ENCODE measurements at regions not wholly inside any gene's neighbourhood (a gene's known extent, or its start where the extent isn't known, plus 50 kb on each side); places are given as distances from the start of the nearest gene placed in this dataset.
A peak's percentile ranks its signal among the peaks of the same experiment; 100 is the strongest.
"Not testable (repeated sequence)": the region's sequence is repeated elsewhere in the genome, so short reads cannot be mapped to it uniquely, and the experiment has no call there.

DNA sequence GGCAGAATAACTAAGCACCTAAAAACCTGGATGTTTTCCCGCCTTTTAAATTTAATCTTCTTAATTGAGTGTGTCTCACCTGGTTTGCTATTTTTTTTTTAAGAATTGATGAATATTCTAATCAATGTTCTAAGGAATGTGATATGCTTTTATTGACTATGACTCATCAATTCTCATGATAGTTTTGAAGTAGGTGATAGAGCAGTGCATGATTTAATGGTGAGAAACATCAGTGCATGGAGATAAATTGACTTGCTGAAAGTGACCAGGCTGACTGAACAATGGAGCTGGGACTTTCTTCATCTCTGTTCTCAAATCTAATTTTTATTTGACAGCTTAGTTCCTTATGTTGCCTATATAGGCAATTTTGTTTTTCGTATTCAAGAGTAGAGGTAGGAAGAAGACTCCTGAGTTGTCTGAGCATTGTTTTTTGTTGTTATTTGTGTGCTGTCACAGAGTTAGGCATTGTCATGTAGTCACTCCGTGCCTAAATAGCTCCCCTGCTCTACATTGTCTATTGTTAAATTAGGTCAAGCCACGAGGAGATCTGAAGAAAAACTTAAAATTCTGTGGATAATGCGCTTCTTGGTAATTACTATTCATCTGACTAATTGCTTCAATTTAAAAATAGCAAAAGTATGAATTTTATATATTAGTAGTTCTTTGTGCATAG lies 59.0 kb upstream of the NUTM2F start:
- DNase-seq: not testable (repeated sequence)

DNA sequence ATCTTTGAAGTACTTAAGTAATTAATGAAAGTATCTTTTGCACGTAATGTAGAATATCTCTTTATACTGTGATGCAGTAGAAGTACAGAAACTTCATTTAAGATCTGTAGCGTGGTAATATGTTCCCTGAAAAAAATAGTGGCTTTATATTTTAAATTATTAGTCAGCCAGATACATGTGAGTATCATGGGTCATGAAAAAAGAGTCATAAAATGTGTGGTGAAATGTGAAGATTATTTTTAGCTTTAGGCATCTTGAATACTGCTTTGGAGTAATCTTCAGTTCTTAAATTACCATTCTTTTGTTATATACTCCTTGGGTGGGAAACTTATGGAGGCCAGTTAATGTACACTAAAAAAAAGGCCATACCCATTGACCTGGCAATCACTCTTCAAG lies 59.6 kb upstream of the NUTM2F start:
- not testable (repeated sequence) for DNase-seq

DNA sequence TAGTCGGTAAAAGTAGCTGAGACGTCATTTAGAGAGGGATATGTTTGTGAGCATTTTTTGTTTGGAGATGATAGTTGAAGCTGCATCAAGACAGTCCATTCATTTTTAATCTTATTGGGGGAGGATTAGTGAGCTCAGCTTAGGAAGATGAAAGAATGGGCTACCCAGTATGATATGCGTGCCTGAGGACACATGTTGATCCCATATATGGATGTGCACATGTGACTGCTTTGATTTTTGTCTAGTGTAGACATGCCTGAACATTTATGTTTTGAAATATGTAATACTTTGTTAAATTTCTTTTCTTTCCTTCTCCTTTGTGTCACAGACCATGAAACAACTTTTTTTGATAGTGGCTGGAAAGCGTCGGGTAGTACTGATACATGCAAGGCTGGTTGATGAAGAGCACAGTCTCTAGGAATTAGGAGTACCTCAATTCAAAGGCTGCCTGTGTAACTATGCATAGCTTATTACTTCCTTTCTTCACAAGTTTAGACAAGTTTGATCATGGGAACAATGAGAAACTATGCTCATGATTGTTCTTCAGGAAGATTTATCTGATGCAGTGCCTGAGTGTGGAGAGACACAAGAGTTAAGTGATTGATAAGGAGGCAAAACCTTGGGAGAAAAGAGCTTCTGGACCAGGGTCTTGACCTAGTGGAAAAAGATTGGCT lies 62.1 kb upstream of the NUTM2F start:
- not testable (repeated sequence) for DNase-seq

DNA sequence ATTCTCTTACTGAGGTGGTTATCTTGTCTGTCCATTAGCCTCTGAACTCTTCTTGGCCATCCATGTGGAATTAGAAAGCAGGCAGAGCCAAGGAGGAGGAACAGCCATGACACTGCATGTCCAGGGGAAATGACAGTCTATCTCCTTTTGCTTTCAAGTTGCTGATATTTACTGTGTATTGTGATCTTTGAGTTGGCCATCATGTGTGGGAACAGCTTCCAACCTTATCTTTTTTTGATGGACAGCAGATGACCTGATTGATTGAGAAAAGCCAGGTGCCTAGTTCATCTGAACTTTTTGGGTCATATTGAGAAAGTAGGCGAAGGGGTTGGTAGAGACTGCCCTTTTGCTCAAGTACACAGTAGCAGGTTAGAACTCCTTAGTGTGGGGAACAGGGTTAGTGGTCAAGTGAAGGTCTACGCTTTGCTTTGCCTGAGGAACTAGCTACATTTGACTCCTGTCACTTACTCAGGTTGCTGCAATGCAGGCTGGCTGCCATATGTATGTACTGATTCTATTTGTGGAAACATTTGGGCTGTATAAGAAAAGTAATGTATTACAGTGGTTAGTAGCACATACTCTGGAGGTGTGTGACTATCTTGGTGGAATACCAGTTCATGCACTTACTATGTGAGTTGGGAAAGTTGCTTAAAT lies 64.7 kb upstream of the NUTM2F start:
- not testable (repeated sequence) for DNase-seq

DNA sequence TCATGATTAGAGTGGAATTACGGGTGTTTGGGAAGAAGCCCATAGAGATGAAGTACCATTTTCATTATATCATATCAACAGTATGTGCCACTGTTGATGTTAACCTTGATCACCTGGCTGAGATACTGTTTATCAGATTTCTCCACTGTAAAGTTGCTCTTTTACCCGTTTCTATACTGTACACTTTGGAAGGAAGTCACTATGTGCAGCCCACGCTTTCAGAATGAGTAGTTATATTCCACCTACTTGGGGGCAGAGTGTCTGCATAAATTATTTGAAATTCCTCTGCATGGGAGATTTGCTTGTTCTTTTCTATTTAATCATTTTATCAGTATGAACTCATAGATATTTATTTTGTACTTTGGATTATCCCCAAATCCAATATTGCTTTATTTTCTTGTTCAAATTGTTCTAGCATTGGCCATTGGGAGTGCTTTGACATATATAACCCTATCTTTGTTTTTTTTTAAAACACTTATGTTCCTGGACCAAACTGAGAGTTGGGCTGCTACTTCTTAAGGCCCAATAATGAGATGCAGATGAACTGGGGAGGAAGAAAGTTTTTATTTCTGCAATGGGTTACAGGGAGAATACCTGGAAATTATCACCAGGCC lies 69.4 kb upstream of the NUTM2F start:
- not testable (repeated sequence) for DNase-seq

DNA sequence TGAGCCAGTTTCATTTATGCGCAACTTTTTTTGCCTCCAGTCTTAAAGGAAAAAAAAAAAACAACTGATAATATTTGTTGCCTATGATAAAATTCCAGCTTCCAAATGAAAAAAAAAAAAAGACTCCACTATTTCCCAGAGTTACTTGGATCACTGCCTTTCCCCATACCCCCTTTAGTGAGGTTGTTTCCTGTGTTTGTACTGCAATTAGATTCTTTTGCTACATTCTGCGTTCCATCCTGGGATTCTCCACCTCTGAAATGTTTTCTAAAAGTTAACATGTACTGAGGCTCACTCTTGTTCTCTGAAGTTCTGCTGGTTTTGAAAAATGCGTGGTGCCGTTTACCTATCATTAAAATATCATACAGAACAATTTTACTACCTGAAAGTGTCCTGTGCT lies 72.0 kb upstream of the NUTM2F start:
- not testable (repeated sequence) for DNase-seq

DNA sequence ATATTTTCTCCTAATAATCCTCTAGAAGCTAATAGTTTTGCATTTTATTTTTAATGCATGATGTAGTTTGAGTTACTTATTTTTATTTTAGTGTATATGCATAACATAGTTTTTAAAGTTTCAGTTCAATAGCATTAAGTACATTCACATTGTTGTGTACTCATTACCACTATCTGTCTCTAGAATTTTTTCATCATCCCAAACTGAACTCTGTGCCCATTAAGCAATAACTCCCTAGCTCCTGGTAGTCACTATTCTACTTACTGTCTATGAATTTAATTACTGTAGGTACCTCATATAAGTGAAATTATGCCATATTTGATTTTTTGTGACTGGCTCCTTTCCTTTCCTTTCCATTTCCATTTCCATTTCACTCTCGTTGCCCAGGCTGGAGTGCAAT lies 74.4 kb upstream of the NUTM2F start:
- DNase-seq: not testable (repeated sequence)

DNA sequence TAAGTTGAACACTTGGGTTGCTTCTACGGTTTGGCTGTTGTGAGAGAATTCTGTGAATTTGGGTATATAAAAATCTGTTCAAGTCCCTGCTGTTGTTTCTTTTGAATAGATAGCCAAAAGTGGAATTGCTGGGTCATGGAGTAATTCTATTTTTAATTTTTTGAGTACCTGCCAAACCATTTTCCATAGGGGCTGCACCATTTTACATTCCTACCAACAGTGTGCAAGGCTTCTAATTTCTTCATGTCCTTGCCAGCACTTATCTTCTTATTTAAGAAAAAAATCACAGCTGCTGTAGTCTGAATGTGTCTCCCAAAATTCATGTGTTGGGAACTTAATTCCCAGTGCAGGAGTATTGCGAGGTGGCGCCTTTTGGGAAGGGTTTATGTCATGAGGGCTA lies 75.1 kb upstream of the NUTM2F start:
- DNase-seq: not testable (repeated sequence)

DNA sequence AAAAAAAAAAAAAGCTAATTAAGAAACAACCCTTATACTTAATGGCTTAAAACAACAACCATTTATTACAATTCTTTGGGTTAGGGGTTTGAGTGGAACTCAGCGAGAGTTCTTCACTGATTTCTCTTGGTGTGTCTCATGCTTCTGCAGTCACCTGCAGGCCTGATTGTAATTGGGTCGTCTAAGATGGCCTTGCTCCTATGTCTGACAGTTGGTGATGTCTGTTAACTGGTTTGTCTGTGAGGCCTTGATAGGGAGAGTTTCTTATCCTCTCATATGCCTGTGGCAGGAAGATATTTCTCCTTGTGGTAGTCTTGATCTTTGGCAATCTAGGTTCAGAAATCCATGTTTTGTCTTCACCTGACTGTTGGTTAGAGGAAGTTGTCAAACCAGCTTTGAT lies 85.2 kb upstream of the NUTM2F start:
- DNase-seq: not testable (repeated sequence)

DNA sequence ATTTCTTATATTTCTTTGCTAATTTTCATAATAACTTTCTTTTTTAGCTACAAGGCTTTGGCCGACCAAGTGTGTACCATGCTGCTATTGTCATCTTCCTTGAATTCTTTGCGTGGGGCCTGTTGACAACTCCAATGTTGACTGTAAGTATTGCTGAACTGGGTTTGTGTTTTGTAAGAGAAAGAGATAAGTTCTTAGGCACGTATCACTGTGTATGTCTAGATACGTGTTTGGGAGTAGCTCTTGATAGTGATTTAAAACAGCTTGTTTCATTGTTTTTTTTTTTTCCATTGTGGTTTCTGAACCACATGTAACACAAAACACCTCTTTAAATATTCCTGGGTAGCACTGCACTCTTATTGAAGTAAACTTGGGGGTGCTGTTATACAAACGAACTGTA lies 86.7 kb upstream of the NUTM2F start:
- DNase-seq: not testable (repeated sequence)

DNA sequence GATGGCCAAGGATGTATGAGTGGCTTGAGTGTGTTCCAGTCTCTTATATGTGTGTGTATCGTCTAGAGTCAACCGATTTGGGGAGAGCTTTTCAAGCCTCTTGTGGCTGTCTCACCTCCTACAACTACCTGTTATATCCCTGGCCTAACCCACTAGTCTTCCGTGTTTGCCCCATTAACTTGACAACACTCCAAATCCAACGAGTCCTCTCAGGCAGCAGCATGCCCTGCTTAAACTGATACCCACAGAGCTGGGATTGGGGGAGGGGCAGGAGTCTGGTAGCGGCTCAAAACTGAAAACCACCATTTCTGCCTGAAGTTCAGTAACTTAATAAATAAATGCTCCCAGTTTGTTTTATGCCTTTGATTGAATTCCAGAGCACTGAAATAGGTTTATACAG lies 91.7 kb upstream of the NUTM2F start:
- not testable (repeated sequence) for DNase-seq

DNA sequence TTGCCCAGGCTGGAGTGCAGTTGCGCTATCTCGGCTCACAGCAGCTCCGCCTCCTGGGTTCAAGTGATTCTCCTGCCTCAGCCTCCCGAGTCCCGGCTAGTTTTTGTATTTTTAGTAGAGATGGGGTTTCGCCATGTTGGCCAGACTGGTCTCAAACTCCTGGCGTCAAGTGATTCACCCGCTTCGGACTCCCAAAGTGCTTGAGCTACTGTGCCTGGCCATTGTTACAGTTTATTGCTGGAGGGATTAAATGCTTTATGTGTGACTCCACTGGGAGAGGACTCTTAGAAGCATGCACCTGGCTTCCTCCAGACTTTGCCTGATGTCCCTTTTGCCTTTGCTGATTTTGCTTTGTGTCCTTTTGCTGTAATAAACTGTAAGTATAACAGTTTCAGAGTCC lies 93.5 kb upstream of the NUTM2F start:
- DNase-seq: not testable (repeated sequence)

DNA sequence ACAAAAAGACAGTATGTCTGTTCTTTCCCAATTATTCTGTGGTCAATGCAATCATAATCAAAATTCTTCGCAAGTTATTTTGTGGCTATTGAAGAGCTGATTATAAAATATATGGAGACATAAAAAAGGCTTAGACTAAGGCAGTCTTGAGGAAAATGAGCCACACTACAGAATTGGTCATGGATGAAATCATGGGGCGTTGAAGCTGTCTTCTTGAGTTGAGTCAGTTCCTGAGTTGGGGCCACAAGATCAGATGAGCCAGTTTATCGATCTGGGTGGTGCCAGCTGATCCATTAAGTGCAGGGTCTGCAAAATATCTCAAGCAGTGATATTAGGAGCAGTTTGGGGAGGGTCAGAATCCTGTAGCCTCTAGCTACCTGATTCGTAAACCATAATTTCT lies 96.9 kb upstream of the NUTM2F start:
- DNase-seq: not testable (repeated sequence)

DNA sequence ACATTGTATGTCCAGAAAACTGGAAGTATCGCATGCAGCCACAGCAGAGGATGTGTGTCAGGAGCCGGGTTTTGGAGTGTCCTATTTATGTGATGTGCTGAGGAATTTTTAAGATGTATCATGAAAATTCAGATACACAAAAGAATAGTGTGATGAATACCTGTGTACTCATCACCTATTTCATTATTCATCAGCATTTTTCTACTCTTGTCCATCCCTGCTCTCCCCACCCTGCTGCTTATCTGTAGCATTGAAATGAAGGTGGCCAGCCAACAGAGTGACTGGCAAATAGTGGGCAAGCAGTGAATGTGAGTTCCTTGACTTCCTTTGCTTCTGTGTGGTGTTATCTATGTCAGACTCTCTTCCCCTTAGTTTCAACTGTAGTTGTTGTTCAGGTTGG lies 108.7 kb upstream of the NUTM2F start:
- not testable (repeated sequence) for DNase-seq

DNA sequence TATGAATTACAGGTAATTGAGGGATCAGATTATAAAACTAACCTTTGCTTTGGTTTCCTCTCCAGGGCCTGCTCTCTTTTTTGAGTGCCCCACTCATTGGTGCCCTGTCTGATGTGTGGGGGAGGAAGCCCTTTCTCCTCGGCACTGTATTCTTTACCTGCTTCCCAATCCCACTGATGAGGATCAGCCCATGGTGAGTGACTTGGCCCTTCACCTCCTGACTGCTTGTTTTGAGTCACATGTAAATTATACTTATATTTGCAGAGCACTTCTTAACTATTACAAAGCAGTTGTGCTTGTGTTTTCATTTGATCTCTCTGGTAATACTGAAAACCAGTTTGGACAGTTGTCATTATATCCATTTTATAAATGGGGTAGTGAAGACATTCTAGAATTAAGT lies 109.9 kb upstream of the NUTM2F start:
- not testable (repeated sequence) for DNase-seq

DNA sequence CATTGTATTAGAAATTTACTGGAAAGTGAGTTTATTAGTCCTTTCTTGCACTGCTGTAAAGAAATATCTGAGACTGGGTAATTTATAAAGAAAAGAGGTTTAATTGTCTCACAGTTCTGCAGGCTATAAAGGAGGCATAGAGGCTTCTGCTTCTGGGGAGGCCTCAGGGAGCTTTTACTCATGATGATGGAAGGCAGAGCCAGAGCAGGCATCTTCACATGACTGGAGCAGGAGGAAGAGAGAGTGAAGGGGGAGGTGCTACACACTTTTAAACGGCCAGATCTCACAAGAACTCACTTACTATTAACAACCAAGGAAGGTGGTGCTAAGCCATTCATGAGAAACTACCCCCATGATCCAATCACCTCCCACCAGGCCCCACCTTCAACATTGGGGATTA lies 112.7 kb upstream of the NUTM2F start:
- not testable (repeated sequence) for DNase-seq

DNA sequence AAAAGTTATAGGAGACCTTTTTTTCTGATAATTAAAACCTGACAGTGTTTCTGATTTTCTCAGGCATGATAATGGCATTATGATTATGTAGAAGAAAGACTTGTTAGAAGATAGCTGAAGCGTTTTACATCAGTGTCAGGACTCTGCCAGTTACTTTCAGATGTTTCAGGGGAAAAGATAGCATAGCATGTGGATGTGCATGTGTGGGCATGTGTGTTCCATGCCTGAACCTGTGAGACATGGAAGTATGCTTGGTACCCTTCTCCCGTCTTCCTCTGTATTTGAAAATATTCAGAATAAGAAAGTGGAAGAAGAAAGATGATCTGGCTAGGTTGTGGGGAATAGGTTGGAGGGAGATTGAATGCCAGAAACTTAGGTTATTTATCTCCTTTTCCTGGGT lies 113.1 kb upstream of the PCAT7 start:
- no peak for DNase-seq

DNA sequence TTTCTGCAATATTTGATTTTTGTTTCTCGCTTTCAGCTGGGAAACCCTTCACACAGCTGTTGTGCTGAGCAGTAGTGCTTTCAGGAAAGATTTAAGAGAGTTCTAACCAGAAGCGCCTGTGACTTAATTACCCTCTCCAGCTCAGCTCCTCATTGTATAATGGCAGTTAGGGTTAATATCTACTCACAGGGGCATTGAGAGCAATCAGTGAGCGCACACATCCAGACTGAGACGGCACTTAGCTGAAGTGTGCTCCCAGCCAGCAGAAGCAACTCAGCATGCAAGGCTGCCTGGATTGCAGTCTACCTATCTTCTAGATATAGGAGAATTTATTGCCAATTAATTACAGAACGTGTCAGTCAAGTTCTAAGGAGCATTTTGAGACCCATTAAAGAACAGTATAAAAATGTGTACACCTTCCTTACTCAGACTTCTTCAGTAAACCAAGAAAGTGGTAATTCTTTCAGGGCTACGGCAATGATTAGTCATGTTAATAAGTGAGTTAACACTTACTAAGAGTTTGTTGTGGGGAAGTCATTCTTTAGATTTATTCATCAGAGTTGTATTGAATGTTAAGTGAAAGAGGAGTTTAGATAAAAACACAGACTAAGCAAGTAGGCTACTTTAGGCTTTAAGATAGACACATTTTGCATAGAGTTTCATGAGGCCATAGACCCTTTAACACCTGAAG lies 111.7 kb upstream of the PCAT7 start:
- DNase-seq: peak; percentile 43

DNA sequence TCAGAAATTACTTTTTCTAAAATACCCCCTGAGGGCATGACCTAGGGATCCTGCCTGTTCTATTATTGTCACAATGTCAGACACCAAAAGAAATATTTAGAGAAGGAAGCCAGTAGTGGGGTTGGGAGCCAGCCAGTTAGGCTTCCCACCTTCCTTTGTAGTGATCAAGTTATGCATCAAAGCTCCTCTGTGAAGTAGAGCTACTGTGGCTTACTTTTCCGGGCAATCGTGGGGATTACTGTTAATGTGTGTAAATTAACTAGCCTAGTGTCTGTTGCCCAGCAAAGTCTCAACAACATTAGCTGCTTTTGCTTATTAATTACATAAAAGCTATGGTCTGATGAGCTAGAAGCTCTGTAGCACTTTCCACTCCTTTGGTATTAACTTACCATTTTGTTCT lies 109.0 kb upstream of the PCAT7 start:
- DNase-seq: no peak

DNA sequence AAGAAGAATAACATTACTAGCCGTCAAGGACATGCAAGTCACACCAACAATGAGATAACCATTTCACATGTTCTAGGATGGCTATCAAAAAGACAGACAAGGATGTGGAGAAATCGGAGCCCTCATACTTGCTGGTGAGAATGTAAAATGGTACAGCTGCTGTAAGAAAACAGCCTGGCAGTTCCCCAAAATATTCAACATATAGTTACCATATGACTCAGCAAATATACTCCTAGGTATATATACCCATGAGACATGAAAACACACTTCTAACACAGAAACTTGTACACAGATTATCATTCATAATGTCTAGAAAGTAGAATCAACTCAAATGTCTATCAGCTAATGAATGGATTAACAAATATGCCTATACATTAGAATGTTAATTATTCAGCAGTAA lies 105.4 kb upstream of the PCAT7 start:
- DNase-seq: no peak

DNA sequence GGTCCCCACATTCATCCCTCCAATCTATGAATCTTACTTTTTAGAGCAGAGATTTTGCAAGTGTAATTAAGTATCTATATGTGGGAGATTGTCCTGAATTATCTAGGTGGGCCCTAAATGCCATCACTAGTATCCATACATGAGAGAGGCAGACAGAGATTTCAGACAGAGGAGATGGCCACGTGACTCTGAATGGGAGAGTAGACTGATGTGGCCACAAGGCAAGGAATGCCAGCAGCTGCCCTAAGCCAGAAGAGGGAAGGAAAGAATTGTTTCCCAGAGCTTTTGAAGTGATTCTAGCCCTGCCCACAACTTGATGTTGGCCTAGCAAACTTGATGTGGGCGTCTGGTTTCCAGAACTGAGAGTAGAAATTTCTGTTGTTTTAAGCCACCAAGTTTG lies 90.1 kb upstream of the PCAT7 start:
- no peak for DNase-seq

DNA sequence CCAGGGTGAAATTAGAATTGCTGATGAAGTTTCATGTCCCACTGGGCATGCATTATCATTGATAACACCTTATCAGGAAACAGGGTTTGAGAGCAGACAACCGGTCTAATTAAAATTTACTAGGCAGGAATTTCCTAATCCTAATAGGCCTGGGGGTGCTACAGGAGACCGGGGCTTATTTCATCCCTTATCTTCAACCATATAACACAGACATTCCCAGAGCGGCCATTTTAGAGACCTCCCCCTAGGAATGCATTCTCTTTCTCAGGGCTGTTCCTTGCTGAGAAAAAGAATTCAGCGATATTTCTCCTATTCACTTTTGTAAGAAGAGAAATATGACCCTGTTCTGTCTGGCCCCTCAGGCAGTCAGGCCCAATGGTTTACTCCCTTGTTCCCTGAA lies 82.8 kb upstream of the PCAT7 start:
- DNase-seq: not testable (repeated sequence)

DNA sequence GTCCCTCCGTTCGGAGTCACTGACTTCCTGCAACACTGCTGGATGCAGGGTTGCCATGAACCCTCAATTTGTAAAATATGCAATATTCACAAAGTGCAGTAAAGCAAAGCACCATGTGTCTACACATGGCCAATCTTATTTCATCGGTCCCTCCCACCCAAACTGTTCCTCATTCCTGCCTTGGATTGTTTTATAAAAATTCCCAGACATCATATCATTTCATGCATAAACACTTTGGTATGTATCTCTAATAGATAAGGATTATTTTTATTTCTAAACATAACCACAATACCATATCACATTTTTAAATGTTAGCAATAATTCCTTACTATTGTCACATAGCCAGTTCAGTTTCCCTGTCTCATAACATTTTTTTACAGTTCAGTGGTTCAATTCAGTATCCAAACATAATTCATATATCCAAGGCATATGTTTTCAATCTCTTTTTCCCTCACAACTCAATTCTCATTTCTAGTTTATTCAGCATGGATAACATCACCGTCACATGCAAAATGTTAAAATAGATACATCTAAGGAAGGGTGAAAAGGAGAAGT lies 82.0 kb upstream of the PCAT7 start:
- DNase-seq: no peak

Data from NCI-H1417 treated with DMSO at 0.1 percent for 48 hours (cell line).